Neural progenitor cell (in vitro differentiated cells): ENCODE measurements at regions not wholly inside any gene's neighbourhood (a gene's known extent, or its start where the extent isn't known, plus 50 kb on each side); places are given as distances from the start of the nearest gene placed in this dataset.

Experiments
- CTCF ChIP-seq: fragments of 200-600 bp; sonication (generic); IDR thresholded peaks from 2 replicates; pipeline ENCODE4 v1.5.1; 2017; ENCODE audit warnings: antibody characterized with exemption, mild to moderate bottlenecking
- EZH2phosphoT487 ChIP-seq: fragments of 200-600 bp; sonication (generic); IDR thresholded peaks from 2 replicates; pipeline ENCODE4 v1.6.1; 2017; ENCODE audit warnings: antibody characterized with exemption

GRCh38 chr13:63490149-63490548 is 2074.5 kb upstream of the PCDH20 start:
- TF ChIP-seq CTCF = no peak
- TF ChIP-seq EZH2phosphoT487 = no peak
